ENCODE measurements at regions not wholly inside any gene's neighbourhood (a gene's known extent, or its start where the extent isn't known, plus 50 kb on each side); places are given as distances from the start of the nearest gene placed in this dataset.

DNA sequence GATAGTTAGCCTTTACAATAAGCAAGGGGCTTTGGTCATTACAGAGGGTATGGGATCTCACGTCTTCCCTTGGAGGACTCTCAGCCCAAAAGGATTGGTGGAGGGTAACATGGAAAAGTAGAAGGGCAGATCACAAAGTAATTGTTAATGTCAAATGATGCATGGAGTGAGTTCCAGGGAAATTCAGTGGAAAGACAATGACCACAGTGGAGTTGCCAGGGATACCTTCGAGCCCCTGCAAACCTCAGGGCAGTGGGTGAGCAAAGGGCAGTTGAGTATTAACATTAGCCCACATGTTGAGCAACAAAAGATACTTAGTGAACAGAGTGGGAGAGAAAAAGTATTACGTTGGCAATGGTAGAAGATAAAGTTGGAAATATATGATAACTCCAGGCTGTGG, 593.4 kb upstream of the NR2F2 start:
- TF ChIP-seq, protein P1, sequence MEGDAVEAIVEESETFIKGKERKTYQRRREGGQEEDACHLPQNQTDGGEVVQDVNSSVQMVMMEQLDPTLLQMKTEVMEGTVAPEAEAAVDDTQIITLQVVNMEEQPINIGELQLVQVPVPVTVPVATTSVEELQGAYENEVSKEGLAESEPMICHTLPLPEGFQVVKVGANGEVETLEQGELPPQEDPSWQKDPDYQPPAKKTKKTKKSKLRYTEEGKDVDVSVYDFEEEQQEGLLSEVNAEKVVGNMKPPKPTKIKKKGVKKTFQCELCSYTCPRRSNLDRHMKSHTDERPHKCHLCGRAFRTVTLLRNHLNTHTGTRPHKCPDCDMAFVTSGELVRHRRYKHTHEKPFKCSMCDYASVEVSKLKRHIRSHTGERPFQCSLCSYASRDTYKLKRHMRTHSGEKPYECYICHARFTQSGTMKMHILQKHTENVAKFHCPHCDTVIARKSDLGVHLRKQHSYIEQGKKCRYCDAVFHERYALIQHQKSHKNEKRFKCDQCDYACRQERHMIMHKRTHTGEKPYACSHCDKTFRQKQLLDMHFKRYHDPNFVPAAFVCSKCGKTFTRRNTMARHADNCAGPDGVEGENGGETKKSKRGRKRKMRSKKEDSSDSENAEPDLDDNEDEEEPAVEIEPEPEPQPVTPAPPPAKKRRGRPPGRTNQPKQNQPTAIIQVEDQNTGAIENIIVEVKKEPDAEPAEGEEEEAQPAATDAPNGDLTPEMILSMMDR (IDR thresholded peaks at IDR 0.05), result no peak
- no peak for TF ChIP-seq POLR2AphosphoS5 (IDR thresholded peaks at IDR 0.05)
- TF ChIP-seq POLR2A (IDR thresholded peaks at IDR 0.05), result no peak
